Stimulated activated CD8-positive, alpha-beta memory T cell treated with anti-CD3 and anti-CD28 coated beads, Interleukin-4, amount 100 ng/mL, for 24 hours (primary cell): ENCODE measurements at regions not wholly inside any gene's neighbourhood (a gene's known extent, or its start where the extent isn't known, plus 50 kb on each side); places are given as distances from the start of the nearest gene placed in this dataset.
"Not testable (repeated sequence)": the region's sequence is repeated elsewhere in the genome, so short reads cannot be mapped to it uniquely, and the experiment has no call there.

Experiments
- DNase-seq: peaks from one replicate; pipeline ENCODE4 v3.0.0-alpha.2; 2020; ENCODE audit warnings: low read depth

DNA sequence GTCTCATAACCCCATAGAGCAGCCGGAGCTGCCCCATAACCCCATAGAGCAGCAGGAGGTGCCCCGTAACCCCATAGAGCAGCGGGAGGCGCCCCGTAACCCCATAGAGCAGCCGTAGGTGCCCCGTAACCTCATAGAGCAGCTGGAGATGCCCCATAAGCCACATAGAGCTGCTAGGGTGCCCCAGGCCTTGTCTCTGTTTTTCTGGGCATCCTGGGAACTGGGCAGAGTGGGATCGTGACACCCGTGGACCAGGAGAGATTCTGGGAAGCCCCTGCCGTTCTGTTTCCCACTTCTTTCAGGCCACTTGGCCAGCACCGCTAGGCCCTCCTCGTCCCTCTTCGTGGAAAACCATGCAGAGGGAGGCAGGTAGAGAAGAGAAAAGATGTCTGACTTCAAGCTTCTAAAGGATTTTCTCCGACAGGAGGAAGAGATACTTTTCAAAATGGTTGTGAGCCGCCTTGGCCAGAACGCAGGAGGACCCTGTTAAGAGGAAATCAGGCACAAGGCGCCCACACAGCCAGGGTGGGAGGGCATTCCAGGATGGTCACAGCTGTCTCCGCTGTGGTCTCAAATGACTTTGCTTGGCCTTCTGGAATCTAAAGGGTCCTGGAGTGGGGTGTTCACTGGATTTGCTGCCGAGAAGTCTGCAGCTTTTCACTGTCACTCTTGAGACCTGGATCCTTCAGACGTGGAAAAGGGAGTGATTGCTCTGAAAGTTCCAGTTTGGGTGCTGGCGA, 171.8 kb downstream of the NPIPB11 start:
- DNase-seq, result not testable (repeated sequence)

DNA sequence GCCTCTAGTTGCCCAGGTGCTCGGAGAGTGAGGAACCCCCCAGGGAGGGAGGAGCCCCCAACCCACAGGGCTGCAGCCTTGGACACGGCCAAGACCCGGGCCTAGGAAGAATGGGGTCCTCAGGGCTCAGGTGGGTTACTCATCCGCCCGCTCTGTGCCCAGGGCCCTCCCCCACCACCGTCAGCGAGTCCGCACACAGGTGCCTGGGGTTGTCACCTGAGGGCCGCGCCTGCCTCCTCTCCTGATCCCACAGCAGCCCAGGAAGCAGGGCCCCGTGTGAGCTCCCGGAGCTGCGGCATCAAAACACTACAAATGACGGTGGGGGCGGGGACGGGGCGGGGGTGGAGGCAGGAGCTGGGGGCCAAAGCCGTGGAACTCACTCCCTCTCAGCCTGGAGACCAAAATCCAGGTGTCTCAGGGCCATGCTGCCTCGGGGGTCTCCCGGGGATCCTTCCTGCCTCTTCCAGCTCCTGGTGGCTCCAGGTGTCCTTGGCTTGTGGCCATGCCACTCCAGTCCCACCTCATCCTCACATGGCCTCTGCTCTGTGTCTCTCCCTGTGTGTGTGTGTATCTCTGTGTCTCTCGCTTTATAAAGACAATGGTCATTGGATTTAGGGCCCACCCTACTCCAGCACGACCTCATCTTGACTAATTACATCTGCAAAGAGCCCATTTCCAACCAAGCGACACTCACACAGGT, 172.7 kb downstream of the NPIPB11 start:
- DNase-seq, result not testable (repeated sequence)

DNA sequence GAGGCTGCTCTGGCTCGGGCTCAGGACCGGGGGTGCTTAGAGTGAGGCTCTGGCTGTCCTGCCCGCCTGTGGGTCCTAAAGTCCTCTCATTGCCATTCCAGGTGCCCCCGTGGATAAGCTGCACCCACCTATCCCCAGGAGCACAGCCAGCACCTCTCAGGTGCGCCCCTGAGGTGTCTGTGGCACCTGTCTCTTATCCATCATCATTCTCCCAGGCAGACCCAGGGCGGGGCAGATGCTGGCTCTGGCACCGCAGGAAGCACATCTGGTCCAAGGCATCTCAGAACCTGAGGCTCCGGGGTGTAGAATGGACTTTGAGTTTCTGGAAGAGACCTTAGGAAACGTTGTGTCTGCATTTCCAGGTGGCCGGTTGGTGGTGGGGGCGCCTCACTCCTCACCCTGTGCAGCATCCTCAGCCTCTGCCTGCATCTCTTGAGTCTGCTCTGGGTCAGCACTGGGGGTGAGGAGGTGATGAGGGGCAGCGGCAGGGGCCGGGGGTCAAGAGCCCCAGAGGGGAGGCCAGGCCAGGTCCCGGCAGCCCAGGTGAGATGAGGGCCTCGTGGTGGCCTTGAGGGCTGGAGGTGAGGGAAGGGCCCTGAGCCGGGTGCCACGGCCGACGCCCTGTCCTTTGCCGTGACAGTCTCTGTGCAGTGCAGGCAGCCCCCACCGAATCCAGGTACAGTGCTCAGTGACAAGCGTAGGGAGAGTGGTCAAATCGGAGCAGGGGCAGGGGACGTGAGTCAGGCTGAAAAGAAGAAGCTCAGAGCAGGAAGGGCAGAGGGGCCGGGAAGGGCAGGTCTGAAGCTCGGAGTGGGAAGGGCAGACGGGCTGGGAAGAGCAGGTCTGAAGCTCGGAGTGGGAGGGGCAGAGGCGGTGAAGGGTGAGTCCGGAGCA, 173.5 kb downstream of the NPIPB11 start:
- no peak for DNase-seq

DNA sequence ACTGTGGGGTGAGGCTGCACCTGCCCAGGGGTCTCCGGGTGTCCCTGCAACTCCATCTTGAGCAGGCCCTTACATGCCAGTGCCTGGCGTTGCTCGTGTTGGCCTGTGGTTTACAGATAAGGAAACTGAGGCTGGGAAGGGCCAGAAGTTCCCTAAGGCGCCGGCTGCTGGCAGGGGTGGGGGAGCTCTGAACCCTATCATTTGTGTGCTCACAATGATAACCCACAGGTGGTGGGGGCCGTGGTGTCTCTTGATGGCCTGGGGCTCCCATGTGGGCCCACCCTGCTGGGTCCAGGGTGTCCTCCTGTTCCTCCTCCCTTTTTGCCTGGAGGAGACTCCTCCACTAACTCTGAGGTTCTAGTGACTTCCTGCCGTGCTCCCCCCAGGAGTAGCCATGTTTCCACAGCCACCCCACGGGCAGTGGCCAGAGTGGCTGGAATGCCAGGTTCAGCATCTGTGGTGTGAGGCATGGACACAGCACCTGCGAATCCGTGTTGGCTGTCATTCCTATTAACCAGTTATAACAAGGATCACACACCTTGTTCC, 174.3 kb downstream of the NPIPB11 start:
- not testable (repeated sequence) for DNase-seq

DNA sequence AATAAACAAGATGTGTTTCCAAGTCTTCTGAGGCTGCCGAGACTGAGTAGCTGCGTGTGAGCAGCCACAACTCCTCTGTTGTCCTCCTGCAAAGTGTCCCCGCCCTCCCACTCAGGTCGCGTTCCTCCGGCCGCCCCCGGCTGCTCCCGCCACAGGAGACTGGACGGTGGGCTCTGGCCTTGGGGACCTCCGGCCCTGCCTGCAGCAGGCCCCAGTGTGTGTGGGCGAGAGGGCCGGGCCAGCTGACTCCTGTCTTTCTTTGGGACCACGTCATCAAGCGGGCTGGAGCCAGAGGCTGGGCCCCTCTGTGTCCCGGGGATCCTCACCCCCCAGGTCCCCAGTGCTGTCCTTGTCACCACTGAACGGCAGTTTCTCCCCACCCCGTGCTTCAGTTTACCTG, 175.3 kb downstream of the NPIPB11 start:
- DNase-seq, result no peak

DNA sequence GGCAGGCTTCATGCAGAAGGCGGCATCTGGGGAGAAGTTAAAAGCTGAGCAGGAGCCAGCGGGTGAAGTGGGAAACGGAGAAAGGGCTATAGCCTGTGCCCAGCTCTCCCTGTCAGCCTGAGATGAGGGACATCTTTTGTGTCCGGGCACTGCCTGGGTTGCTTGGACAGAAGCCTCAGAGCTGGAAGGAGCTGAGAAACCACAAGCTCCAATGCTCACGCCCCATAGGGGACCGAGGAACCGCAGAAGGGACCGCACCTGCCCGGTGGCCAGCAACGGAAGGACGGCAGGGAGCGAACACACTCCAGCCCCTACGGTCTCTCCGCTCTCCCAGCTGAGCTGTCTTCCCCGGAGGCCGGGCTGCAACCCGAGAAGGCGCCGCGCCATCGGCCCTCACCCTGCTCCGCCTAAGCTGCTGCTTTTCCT, 175.8 kb downstream of the NPIPB11 start:
- DNase-seq, result no peak

DNA sequence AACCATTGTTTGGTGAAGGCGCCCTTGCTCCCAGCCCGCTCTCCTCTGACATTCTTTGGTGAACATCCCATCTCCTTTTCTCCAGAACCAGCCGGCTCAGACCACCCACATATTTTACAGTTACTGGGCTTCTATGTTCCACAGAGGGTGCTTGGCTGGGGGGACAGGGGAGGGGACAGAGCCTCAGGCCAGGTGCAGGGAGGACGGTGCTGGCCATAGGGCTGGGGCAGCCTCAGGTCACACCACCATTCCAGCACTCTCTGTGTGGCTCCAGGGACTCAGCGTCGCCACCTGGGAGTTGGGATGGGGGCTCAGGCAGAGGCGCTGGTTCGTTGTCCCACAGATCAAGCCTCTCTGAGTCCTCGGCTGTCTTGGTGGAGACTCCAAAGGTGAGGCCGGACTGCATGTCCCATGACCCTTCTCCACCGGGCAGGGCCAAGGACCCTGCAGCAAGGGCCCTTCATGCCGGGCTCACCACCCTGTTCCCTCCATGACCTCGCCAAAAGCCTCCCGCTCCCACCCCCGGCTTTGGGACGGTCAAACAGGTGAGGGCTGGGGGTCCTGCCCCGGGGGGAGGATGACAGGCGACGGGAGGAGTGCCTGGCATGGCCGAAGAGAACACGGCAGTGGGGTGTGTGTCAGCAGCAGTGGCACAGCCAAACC, 176.4 kb downstream of the NPIPB11 start:
- not testable (repeated sequence) for DNase-seq

DNA sequence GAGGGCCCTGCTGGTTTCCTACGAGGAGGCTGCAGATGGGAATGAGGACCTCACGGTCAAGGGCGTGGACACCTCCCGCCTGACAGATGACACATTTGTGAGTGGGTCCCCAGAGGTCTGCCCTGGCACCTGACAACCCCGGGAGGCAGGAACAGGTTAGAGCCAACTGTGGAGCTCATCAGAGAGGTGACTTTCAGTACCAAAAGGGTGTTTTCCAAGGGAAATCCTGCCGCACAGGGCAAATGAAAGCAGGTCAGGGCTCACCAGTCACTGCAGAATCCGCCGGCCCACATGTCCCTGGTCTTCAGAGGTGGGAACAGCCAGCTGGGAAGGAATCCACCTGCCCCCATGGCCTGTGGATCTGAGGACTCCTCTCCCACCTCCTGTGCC, 176.9 kb downstream of the NPIPB11 start:
- DNase-seq, result not testable (repeated sequence)

DNA sequence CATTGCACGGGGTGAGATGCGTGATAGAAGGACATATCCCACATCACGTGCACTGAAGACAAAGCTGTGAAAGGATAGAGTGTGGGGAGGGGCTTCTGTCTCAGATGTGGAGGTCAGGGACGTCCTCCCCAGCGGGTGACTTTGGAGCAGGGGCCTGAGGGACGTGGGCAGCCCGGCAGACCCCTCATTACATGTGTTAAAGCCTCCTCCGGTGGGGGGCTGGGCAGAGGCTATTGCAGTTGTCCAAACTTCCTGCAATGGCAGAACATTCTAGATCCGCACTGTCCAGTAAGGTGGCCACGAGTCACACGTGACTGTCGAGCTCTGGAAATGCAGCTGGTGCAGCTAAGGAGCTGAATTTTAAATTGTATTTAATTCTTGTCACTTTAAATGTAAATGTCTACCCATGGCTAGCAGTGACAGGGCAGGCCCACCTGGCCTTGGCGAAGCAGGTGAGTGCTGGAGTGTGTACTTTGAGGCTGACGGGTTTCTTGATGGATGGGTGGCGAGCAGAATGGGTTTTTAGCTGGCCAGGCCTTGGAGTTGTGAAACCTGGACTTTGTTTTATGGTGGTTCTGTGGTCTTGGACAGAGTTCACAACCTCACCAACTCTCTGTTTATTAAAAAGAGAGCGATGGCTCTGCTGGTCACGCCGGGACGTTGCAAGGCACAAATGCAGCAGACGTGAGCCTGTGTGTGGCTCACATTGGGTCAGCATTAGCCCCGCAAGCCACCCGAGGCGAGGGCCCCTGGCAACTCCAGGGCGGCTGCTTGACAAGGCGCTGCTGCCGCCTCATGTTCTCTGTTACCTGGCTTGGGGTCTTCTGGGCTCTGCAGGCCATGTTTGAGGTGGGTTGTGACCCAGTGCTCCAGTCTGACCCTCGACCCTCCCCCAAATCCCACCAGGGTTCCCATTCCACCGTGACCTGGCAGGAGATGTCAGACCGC, 177.6 kb downstream of the NPIPB11 start:
- DNase-seq, result not testable (repeated sequence)

DNA sequence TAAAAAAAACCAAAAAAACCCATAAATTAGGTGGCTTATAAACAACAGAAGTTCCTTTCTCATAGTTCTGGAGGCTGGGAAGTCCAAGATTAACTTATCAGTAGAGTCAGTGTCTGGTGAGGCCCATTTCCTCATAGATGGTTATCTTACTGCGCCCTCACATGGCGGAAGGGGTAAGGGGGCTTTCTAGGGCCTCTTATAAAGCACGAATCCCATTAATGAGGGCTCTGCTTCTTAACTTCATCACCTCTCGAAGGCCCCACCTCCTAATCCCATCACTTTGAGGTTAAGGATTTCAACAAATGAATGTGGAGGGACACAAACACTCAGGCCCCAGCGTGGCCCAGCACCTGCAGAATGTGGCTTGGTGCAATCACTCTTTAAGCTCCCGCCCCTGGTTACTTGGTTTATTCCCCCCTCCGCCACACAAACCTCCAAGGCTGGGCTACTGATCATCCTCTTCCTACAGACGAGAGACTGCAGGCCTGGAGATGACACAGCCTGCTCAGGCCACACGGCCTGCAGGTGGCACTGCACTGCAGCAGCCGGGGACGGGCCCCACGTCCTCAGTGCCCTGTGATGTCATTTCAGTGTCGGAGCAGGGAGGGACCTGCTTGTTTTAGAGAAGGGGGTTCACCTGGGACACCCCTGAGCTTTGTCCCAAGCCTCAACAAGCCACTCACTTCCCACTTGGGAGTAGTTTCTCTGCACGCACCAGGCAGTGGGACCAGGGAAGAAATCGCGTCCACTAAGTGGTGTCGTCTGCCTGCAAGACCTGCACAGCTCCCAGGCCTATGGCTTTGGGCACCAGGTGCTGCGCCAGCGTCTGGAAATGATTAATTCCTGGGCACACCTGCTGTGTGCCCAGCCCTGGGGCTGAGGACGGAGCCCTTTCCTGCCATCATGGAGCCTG, 178.5 kb downstream of the NPIPB11 start:
- DNase-seq, result peak; percentile 26

DNA sequence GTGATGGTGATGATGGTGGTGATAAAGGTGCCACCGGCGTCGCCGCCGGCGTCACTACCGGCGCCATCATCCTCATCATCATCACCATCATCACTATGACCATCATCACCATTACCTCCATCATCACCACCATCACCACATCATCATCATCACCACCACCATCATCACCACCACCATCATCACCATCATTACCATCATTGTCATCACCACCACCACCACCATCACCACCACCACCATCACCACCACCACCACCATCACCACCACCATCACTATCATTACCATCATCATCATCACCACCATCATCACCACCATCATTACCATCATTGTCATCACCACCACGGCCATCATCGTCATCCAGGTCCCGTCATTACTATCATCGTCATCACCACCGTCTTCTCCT, 179.7 kb downstream of the NPIPB11 start:
- no peak for DNase-seq

DNA sequence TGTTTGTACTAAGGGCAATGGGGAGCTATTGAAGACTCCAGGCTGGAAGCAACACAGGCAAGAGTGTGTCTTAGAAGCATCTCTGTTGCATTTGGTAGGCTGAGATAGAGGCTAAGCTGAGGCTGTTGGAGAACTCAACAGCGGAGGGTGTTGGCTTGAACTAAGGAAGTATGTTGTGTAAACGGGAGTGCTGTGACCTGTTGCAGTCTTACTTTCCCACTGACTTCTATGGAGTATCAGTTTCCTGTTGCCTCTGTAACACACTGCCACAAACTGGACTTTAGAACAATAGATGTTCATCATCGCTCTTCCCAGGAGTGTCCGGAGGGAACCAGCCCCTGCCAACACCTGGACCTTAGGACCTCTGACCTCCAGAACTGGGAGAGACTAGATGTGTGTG, 181.8 kb downstream of the NPIPB11 start:
- DNase-seq, result not testable (repeated sequence)

DNA sequence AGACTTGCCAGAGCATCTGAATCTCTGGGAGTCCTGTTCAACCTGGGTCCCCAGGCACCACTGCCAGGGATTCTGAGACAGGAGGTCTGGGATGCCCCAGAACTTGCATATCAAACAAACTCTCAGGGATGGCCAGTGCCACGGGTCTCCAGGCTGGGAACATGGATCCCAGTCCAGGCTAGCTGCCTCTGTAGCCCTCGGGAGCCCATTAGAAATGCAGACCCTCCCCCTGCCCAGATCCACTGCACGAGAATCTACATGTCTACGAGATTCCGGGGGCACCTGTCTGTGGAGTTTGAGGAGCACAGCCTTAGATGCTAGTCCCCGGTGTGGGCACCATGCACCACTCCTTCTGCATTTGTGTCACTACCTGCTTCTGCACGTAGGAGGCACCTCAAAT, 183.9 kb downstream of the NPIPB11 start:
- DNase-seq, result not testable (repeated sequence)

DNA sequence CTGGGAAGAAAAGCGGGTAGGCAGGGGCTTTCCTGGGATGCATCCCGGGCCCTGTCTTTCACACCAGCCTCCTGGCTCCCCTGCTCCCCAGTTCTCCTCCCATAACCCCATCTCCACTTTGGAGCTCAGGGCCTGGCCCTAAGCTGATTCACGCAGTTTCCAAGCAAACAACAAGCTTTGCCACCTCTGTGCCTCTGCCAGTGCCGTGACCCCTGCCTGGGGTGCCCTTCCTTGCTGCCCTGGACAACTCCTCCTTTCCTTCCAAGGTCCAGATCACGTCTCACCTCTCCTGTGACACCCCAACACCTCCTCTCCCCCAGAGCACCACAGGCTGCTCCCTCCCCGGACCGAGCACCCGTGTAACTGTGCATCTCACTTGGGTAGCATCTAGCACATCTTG, 184.5 kb downstream of the NPIPB11 start:
- DNase-seq, result not testable (repeated sequence)

DNA sequence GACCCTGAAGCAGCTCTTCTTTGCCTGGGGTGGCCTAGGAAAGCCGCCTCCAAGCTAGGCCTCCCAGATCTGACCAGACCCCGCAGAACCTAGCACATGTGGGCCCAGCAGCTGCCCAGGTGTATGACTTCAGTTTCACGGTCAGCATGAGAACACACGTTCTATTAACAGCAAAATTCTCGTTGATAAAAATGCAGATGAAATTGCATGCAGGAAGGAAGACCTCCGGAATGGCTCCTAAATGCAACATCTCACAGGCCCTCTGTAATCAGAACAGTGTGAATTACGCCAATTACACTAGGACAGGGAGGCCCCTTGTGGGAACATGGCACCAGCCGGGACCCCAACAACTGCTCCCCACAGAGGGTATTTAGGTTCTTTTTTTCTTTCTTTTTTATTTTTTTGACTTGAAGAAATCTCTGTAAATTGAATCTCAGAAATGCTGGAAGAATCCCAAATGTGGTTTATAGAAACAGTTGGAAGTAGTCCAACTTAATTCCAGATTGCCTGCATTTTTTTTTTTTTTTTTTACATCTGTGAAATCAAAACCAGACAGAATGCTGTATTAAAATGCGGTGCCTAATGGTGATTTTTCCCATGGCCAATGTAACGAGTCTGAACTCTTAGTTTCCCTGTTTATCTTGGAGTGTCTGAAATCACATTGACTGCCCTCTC, 185.1 kb downstream of the NPIPB11 start:
- not testable (repeated sequence) for DNase-seq

DNA sequence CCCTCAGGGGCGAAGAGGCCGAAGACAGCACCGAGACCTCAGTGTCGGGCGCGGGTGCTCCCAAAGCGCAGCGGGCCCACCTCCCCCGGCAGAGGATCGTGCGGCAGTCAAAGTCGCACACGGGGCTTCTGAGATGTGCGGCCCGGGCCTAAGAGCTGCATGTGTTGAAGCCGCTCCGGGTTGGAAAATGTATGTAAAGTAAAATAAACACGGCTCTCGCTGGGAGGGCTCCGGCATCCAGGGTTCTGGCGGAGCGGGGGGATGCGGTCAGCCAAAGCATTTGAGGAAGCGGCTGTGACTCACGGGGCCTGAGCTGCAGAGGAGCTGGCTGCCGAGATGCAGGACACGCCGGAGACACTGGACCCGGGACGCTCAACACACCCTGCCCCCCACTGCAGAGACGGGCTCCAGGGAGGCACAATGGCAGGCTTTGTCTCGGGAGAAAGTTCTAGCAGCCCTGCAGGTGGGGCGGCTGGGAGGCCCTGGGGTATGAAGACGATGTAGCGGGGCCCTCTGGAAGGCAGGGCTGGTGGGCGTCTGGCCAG, 185.8 kb downstream of the NPIPB11 start:
- DNase-seq, result not testable (repeated sequence)

DNA sequence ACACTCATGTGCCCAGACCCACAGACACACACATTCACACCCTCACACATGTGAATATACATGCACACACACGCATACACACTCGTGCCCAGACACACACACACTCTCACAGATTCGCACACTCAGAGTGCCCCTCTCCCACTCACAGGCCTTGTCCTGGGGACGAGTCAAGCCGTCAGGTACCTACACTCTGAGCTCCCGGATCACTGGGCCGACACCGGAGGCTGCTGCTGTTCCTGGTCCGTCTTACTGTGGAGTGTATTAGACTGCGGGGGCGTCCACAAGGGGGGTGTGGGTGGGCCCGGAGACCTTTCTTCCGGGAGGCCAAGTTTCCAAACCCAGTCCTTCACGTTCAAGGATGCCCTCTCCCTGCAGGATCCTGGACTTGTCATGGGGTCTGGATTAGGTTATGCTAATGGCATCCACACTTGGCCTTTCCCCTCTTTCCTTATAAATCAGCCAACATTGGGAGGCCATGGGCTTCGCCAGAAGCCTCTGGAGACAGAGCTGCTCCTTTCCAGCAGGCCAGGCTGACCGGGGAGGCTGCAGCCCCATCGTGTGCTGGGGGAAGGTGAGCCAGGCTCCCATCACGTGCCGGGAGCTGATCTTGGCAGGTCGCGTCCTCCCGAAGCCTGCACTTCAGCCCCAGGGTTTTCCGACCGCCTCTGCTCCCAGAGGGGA, 186.4 kb downstream of the NPIPB11 start:
- DNase-seq, result not testable (repeated sequence)

DNA sequence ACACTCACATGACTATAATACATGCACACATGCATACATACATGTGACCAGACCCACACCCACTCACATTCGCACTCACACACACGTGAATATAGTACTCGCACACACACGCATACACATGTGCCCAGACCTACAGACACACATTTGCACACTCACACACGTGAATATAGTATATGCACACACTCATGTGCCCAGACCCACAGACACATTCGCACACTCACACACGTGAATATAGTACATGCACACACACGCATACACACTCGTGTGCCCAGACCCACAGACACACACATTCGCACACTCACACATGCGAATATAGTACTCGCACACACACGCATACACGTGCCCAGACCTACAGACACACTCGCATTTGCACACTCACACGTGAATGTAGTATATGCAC, 186.9 kb downstream of the NPIPB11 start:
- not testable (repeated sequence) for DNase-seq
